ENCODE measurements at regions not wholly inside any gene's neighbourhood (a gene's known extent, or its start where the extent isn't known, plus 50 kb on each side); places are given as distances from the start of the nearest gene placed in this dataset.
"Not testable (repeated sequence)": the region's sequence is repeated elsewhere in the genome, so short reads cannot be mapped to it uniquely, and the experiment has no call there.

- intact Hi-C loops (cut with DNase I), result no loop called here
- no peak for DNase-seq
- TF ChIP-seq CTCF (IDR thresholded peaks at IDR 0.05) (no peak), POLR2A (IDR thresholded peaks at IDR 0.05) (no peak)
- H3K36me3 ChIP-seq (replicated peaks in 1 of 2), result no peaks in the 10 kb centered on the region
- no peaks in the 10 kb centered on the region for H3K4me1 ChIP-seq (replicated peaks in 1 of 2)
- no peak overlapping the region for H3K4me3 ChIP-seq
- WGBS, 4 donors, result 63 to 77% (median 73%) methylated on average over 3 of the region's 3 CpGs
- H3K9me3 ChIP-seq (replicated peaks in 1 of 3), result no peaks in the 10 kb centered on the region
- H3K27ac ChIP-seq, result no peak overlapping the region
- no peaks in the 10 kb centered on the region for H3K27me3 ChIP-seq
Observed at GRCh38 chr7:106365252-106366005, 80.6 kb upstream of the NAMPT start.

- DNase-seq; H3K36me3 ChIP-seq (replicated peaks in 1 of 2); intact Hi-C loops (cut with DNase I); H3K27ac ChIP-seq; H3K9me3 ChIP-seq (replicated peaks in 1 of 3); H3K27me3 ChIP-seq; H3K4me3 ChIP-seq; H3K4me1 ChIP-seq (replicated peaks in 1 of 2): not testable (repeated sequence)
- 79 to 90% (median 82%) methylated on average over 2 of the region's 2 CpGs for WGBS, 4 donors
Observed at GRCh38 chr7:106362507-106362906, 77.7 kb upstream of the NAMPT start.

GRCh38 chr7:106358103-106358663 is 73.4 kb upstream of the NAMPT start:
- H3K4me3 ChIP-seq, result no peak overlapping the region
- no peaks in the 10 kb centered on the region for H3K4me1 ChIP-seq (replicated peaks in 1 of 2)
- H3K27me3 ChIP-seq, result no peaks in the 10 kb centered on the region
- WGBS, 4 donors, result 83 to 96% (median 89%) methylated on average over 2 of the region's 2 CpGs
- intact Hi-C loops (cut with DNase I), result no loop called here
- H3K27ac ChIP-seq, result no peak overlapping the region
- DNase-seq, result no peak
- H3K36me3 ChIP-seq (replicated peaks in 1 of 2), result no peaks in the 10 kb centered on the region
- TF ChIP-seq POLR2A (IDR thresholded peaks at IDR 0.05), result no peak
- TF ChIP-seq CTCF (IDR thresholded peaks at IDR 0.05), result no peak
- H3K9me3 ChIP-seq (replicated peaks in 1 of 3), result no peaks in the 10 kb centered on the region

GRCh38 chr7:106357675-106358074 is 72.9 kb upstream of the NAMPT start:
- H3K36me3 ChIP-seq (replicated peaks in 1 of 2), result no peaks in the 10 kb centered on the region
- H3K27ac ChIP-seq, result no peak overlapping the region
- no peaks in the 10 kb centered on the region for H3K27me3 ChIP-seq
- H3K9me3 ChIP-seq (replicated peaks in 1 of 3), result no peaks in the 10 kb centered on the region
- H3K4me3 ChIP-seq, result no peak overlapping the region
- TF ChIP-seq POLR2A (IDR thresholded peaks at IDR 0.05), result no peak
- TF ChIP-seq CTCF (IDR thresholded peaks at IDR 0.05), result no peak
- intact Hi-C loops (cut with DNase I), result no loop called here
- 72 to 83% (median 77%) methylated on average over 4 of the region's 4 CpGs for WGBS, 4 donors
- no peak for DNase-seq
- H3K4me1 ChIP-seq (replicated peaks in 1 of 2), result no peaks in the 10 kb centered on the region

- no peaks in the 10 kb centered on the region for H3K27me3 ChIP-seq
- no peaks in the 10 kb centered on the region for H3K4me1 ChIP-seq (replicated peaks in 1 of 2)
- no peaks in the 10 kb centered on the region for H3K9me3 ChIP-seq (replicated peaks in 1 of 3)
- TF ChIP-seq CTCF (IDR thresholded peaks at IDR 0.05), result no peak
- no peak for TF ChIP-seq POLR2A (IDR thresholded peaks at IDR 0.05)
- intact Hi-C loops (cut with DNase I), result no loop called here
- no peak for DNase-seq
- H3K27ac ChIP-seq, result no peak overlapping the region
- WGBS, 4 donors, result 76 to 86% (median 83%) methylated on average over 3 of the region's 3 CpGs
- H3K4me3 ChIP-seq, result no peak overlapping the region
- H3K36me3 ChIP-seq (replicated peaks in 1 of 2), result no peaks in the 10 kb centered on the region
Observed at GRCh38 chr7:106354822-106355221, 70.0 kb upstream of the NAMPT start.
